ENCODE measurements at regions not wholly inside any gene's neighbourhood (a gene's known extent, or its start where the extent isn't known, plus 50 kb on each side); places are given as distances from the start of the nearest gene placed in this dataset.
"Not testable (repeated sequence)": the region's sequence is repeated elsewhere in the genome, so short reads cannot be mapped to it uniquely, and the experiment has no call there.

DNA sequence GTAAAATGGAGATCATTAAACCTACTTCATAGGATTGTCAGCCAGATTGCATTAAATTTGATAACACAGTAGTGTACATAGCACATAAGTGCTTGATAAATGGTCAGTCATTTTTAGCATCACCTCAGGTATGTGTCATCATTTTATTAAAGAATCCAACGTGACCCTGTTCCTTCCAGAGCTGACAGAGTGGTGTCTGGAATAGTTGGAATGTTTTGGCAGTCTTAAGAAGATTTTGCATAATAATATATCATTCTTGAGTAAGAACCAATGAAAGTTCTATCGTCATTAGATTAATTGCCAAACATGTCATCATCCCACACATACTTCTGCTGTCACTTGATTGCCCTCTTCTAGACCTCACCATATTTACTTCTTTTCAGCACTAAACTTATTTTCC is 451.4 kb upstream of the POM121L12 start:
- H3K36me3 Mint-ChIP-seq = no peaks in the 10 kb centered on the region
- POLR2A ChIA-PET = no interaction called here
- no peaks in the 10 kb centered on the region for H3K36me3 ChIP-seq (ENCODE audit: insufficient read depth, low read length)
- no peaks in the 10 kb centered on the region for H3K4me1 ChIP-seq (ENCODE audit: insufficient read depth, low read length)
- H3K4me3 ChIP-seq (ENCODE audit: low read length) = no peak overlapping the region
- H3K27me3 Mint-ChIP-seq = no peaks in the 10 kb centered on the region
- H3K27ac ChIP-seq (ENCODE audit: low read depth, low read length) = no peak overlapping the region
- H3K4me1 Mint-ChIP-seq = no peaks in the 10 kb centered on the region
- H3K27ac Mint-ChIP-seq = no peak overlapping the region
- H3K27me3 ChIP-seq (ENCODE audit: insufficient read depth, low read length, poor library complexity, severe bottlenecking) = no peaks in the 10 kb centered on the region
- no peak for DNase-seq
- CTCF ChIA-PET = no interaction called here
- H3K9me3 Mint-ChIP-seq = peaks cover 16 to 33% (median 21%) of the 10 kb centered on the region in 5 donors
- H3K4me3 Mint-ChIP-seq = no peak overlapping the region
- no peaks in the 10 kb centered on the region for H3K9me3 ChIP-seq (ENCODE audit: low read length)

DNA sequence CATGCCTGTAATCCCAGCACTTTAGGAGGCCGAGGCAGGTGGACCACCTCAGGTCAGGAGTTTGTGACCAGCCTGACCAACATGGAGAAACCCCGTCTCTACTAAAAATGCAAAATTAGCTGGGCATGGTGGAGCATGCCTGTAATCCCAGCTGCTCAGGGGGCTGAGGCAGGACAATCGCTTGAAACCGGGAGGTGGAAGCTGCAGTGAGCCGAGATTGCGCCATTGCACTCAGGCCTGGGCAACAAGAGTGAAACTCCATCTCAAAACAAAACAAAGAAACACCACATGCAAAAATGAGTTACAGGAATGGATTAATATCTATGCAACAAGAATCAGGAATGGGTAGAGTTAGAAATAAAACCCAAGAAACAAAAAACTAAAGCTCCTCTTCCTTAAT is 462.3 kb upstream of the POM121L12 start:
- not testable (repeated sequence) for H3K36me3 Mint-ChIP-seq, H3K4me3 Mint-ChIP-seq

DNA sequence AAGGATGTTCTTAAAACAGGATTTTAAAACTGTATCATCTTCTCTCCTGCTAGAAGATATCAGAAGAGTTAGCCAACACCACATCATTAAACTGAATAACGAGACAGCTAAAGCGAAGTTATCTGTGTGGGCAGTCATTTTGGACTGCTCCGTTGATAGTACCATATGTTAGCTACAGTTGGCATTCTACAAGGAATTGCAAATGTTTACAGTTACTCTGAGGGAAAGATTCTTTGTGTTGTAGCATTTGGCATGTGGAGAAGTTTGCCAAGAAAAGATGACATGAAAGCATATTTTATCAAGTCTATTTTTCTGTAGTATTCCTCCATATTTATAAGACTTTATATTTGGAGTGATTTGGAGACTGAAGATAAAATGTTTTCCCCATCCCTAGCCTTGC is 464.4 kb upstream of the POM121L12 start:
- H3K27ac Mint-ChIP-seq = no peak overlapping the region
- no peak for DNase-seq
- no peaks in the 10 kb centered on the region for H3K27me3 Mint-ChIP-seq
- no peaks in the 10 kb centered on the region for H3K36me3 Mint-ChIP-seq
- Histone ChIP-seq H3K4me1 (ENCODE audit: insufficient read depth, low read length) (no peaks in the 10 kb centered on the region), H3K9me3 (ENCODE audit: low read length) (no peaks in the 10 kb centered on the region), H3K27me3 (ENCODE audit: insufficient read depth, low read length, poor library complexity, severe bottlenecking) (no peaks in the 10 kb centered on the region), H3K36me3 (ENCODE audit: insufficient read depth, low read length) (no peaks in the 10 kb centered on the region), H3K27ac (ENCODE audit: low read depth, low read length) (no peak overlapping the region), H3K4me3 (ENCODE audit: low read length) (no peak overlapping the region)
- H3K9me3 Mint-ChIP-seq = peaks cover 0 to 29% (median 9%) of the 10 kb centered on the region in 5 donors
- ChIA-PET CTCF (no interaction called here), POLR2A (no interaction called here)
- H3K4me1 Mint-ChIP-seq = no peaks in the 10 kb centered on the region
- H3K4me3 Mint-ChIP-seq = no peak overlapping the region

More for the DNA sequence above, 462.3 kb upstream of the POM121L12 start:
- H3K4me1 ChIP-seq (ENCODE audit: insufficient read depth, low read length); CTCF ChIA-PET; H3K9me3 ChIP-seq (ENCODE audit: low read length); POLR2A ChIA-PET; H3K27ac Mint-ChIP-seq; H3K4me1 Mint-ChIP-seq; H3K27ac ChIP-seq (ENCODE audit: low read depth, low read length); H3K27me3 Mint-ChIP-seq; H3K27me3 ChIP-seq (ENCODE audit: insufficient read depth, low read length, poor library complexity, severe bottlenecking); H3K36me3 ChIP-seq (ENCODE audit: insufficient read depth, low read length); H3K4me3 ChIP-seq (ENCODE audit: low read length); DNase-seq: not testable (repeated sequence)
- peaks cover 2 to 30% (median 10%) of the 10 kb centered on the region in 5 donors for H3K9me3 Mint-ChIP-seq

DNA sequence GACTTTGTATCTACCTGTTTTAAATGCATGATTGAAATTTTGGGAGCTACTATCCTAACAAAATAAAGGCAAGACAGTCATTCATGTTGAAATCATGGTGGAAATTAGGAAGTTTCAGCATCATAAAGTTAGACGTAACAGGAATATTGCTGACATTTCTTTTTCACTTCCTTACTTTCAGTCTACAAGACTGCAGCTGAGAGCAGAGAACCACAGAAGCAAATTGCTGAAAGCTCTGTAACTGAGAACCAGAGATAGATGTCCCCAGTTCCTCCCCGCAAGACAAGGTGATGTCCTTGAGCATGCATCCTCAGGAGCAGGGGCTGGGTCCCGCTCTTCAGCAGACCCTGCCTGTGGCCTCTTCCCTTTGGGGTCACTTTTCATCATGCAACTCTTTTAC is 466.3 kb upstream of the POM121L12 start:
- Histone ChIP-seq H3K9me3 (ENCODE audit: low read length) (no peaks in the 10 kb centered on the region), H3K4me1 (ENCODE audit: insufficient read depth, low read length) (no peaks in the 10 kb centered on the region), H3K27me3 (ENCODE audit: insufficient read depth, low read length, poor library complexity, severe bottlenecking) (no peaks in the 10 kb centered on the region), H3K4me3 (ENCODE audit: low read length) (no peak overlapping the region), H3K36me3 (ENCODE audit: insufficient read depth, low read length) (no peaks in the 10 kb centered on the region), H3K27ac (ENCODE audit: low read depth, low read length) (no peak overlapping the region)
- Mint-ChIP-seq H3K4me3 (no peak overlapping the region), H3K27ac (no peak overlapping the region), H3K9me3 (peaks cover 0 to 29% (median 8%) of the 10 kb centered on the region in 5 donors), H3K27me3 (no peaks in the 10 kb centered on the region), H3K36me3 (no peaks in the 10 kb centered on the region), H3K4me1 (no peaks in the 10 kb centered on the region)
- ChIA-PET POLR2A (no interaction called here), CTCF (no interaction called here)
- no peak for DNase-seq

DNA sequence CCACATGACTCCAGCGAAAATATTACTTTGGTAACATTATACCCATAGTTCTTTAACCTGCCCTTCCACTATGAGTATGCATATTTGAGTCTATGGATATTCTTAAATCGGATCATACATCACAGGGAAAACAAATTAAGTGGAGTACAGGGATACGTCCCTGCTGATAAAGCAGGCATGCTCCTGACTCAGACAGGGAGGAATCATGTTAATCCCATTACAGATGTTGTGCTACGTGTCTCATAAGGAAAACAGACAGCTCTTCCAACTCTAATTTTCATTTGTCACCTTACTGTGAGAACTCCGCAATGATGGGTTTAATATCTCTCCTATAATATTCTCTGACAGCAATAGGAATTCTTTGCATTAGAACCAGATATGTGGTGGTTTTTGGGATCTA is 469.5 kb upstream of the POM121L12 start:
- Mint-ChIP-seq H3K27me3 (no peaks in the 10 kb centered on the region), H3K36me3 (no peaks in the 10 kb centered on the region), H3K9me3 (peaks cover 9 to 29% (median 16%) of the 10 kb centered on the region in 5 donors), H3K4me1 (no peaks in the 10 kb centered on the region), H3K27ac (no peak overlapping the region), H3K4me3 (no peak overlapping the region)
- Histone ChIP-seq H3K36me3 (ENCODE audit: insufficient read depth, low read length) (no peaks in the 10 kb centered on the region), H3K9me3 (ENCODE audit: low read length) (no peaks in the 10 kb centered on the region), H3K27me3 (ENCODE audit: insufficient read depth, low read length, poor library complexity, severe bottlenecking) (no peaks in the 10 kb centered on the region), H3K4me1 (ENCODE audit: insufficient read depth, low read length) (no peaks in the 10 kb centered on the region), H3K4me3 (ENCODE audit: low read length) (no peak overlapping the region), H3K27ac (ENCODE audit: low read depth, low read length) (no peak overlapping the region)
- ChIA-PET CTCF (no interaction called here), POLR2A (no interaction called here)
- DNase-seq = no peak

DNA sequence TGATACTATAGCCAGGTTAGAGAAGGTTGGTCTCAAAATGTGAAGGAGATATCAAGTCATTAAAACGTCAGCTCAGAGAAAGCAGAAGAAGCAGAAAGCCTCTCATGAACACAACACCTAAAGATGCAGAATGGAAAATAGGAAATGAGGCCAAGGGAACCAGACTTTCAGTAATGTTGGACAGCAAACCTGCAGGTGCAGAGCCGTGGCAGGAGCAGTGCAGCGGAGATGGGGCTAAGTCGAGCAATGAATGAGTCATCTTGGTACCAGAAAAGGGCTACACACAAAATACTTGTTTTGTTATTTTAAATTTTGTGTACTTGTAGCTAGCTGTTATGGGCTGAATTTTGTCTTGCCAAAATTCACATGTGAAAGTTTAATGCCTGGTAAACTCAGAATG is 479.6 kb upstream of the POM121L12 start:
- Histone ChIP-seq H3K27me3 (ENCODE audit: insufficient read depth, low read length, poor library complexity, severe bottlenecking) (no peaks in the 10 kb centered on the region), H3K4me3 (ENCODE audit: low read length) (no peak overlapping the region), H3K9me3 (ENCODE audit: low read length) (no peaks in the 10 kb centered on the region), H3K4me1 (ENCODE audit: insufficient read depth, low read length) (no peaks in the 10 kb centered on the region), H3K36me3 (ENCODE audit: insufficient read depth, low read length) (no peaks in the 10 kb centered on the region), H3K27ac (ENCODE audit: low read depth, low read length) (no peak overlapping the region)
- no peaks in the 10 kb centered on the region for H3K4me1 Mint-ChIP-seq
- H3K36me3 Mint-ChIP-seq = no peaks in the 10 kb centered on the region
- H3K27ac Mint-ChIP-seq = no peak overlapping the region
- no peak for DNase-seq
- CTCF ChIA-PET = no interaction called here
- peaks cover 10 to 40% (median 13%) of the 10 kb centered on the region in 5 donors for H3K9me3 Mint-ChIP-seq
- H3K4me3 Mint-ChIP-seq = no peak overlapping the region
- POLR2A ChIA-PET = no interaction called here
- H3K27me3 Mint-ChIP-seq = no peaks in the 10 kb centered on the region

DNA sequence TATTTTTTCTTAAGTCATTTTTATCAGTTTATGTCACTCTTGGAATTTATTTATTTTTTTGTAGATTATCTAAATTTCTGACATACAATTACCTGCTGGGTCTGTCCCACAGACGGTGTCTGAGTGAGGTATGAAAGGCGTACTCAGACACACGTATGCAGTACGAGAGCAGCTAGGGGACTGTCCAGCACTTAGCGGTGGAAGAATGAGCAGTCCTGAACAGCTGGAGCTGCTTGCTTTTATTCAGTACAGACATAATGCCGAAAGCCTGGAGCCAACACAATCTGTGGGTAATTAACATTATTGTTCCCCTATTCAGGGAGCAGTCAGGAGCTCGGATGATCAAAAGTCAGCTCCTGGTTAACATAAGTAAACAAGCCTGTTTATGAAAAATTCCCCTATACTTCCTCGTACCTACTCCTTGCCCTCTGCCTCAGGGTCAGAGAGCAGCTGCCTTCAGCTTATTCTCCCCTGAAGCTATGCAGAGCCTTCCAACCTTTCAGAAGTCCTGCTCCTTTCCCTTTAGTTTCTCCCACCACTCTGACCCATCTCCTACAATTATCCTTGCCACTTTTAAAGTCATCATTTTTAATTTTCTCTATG is 488.0 kb upstream of the POM121L12 start:
- no peaks in the 10 kb centered on the region for H3K4me1 Mint-ChIP-seq
- H3K27me3 Mint-ChIP-seq = no peaks in the 10 kb centered on the region
- Histone ChIP-seq H3K9me3 (ENCODE audit: low read length) (no peaks in the 10 kb centered on the region), H3K4me3 (ENCODE audit: low read length) (no peak overlapping the region), H3K4me1 (ENCODE audit: insufficient read depth, low read length) (no peaks in the 10 kb centered on the region), H3K27me3 (ENCODE audit: insufficient read depth, low read length, poor library complexity, severe bottlenecking) (no peaks in the 10 kb centered on the region), H3K27ac (ENCODE audit: low read depth, low read length) (no peak overlapping the region), H3K36me3 (ENCODE audit: insufficient read depth, low read length) (no peaks in the 10 kb centered on the region)
- CTCF ChIA-PET = no interaction called here
- H3K36me3 Mint-ChIP-seq = no peaks in the 10 kb centered on the region
- H3K4me3 Mint-ChIP-seq = no peak overlapping the region
- POLR2A ChIA-PET = no interaction called here
- peaks cover 5 to 39% (median 13%) of the 10 kb centered on the region in 5 donors for H3K9me3 Mint-ChIP-seq
- DNase-seq = no peak
- H3K27ac Mint-ChIP-seq = no peak overlapping the region

DNA sequence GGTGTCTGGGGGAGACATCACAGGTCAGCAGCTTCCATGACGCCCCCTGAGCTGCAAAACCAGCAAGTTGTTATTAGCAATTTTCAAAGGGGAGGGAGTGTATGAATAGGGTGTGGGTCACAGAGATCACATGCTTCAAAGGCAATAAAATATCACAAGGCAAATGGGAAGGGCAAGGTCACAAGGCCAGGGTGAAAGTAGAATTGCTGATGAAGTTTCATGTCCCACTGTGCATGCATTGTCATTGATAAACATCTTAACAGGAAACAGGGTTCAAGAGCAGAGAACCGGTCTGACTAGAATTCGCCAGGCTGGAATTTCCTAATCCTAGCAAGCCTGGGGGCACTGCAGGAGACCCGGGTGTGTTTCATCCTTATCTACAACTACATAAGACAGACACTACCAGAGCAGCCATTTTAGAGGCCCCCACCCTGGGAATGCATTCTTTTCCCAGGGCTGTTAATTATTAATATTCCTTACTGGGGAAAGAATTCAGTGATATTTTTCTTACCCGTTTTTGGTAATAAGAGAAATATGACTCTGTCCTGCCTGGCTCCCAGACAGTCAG is 494.2 kb upstream of the POM121L12 start:
- H3K27ac ChIP-seq (ENCODE audit: low read depth, low read length); POLR2A ChIA-PET; H3K36me3 Mint-ChIP-seq; H3K27ac Mint-ChIP-seq; DNase-seq; CTCF ChIA-PET; H3K4me1 Mint-ChIP-seq; H3K4me3 Mint-ChIP-seq; H3K27me3 ChIP-seq (ENCODE audit: insufficient read depth, low read length, poor library complexity, severe bottlenecking); H3K27me3 Mint-ChIP-seq; H3K36me3 ChIP-seq (ENCODE audit: insufficient read depth, low read length); H3K9me3 ChIP-seq (ENCODE audit: low read length); H3K4me1 ChIP-seq (ENCODE audit: insufficient read depth, low read length); H3K4me3 ChIP-seq (ENCODE audit: low read length): not testable (repeated sequence)
- H3K9me3 Mint-ChIP-seq = peaks cover 2 to 40% (median 11%) of the 10 kb centered on the region in 5 donors

DNA sequence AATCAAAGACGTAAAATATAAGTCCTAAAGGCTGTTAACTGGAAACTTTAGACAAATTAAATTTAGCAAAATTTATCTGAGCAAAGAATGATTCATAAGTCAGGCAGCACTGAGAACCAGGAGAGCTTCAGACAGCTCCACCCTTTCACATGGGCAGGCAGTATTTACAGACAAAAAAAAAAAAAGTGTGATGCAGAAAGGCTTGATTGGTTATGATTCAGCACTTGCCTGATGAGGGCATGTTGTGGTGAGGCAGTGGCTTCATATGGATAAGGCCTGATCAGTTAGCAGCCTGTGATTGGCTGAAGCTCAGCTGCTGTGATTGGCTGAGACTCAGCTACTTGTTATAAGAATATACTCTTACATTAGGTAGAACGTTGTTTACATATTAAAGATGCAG is 495.4 kb upstream of the POM121L12 start:
- no peak overlapping the region for H3K27ac ChIP-seq (ENCODE audit: low read depth, low read length)
- Mint-ChIP-seq H3K4me1 (no peaks in the 10 kb centered on the region), H3K4me3 (no peak overlapping the region), H3K36me3 (no peaks in the 10 kb centered on the region), H3K27ac (no peak overlapping the region), H3K27me3 (no peaks in the 10 kb centered on the region), H3K9me3 (peaks cover 1 to 39% (median 11%) of the 10 kb centered on the region in 5 donors)
- no peak overlapping the region for H3K4me3 ChIP-seq (ENCODE audit: low read length)
- CTCF ChIA-PET = no interaction called here
- H3K27me3 ChIP-seq (ENCODE audit: insufficient read depth, low read length, poor library complexity, severe bottlenecking) = no peaks in the 10 kb centered on the region
- no peaks in the 10 kb centered on the region for H3K9me3 ChIP-seq (ENCODE audit: low read length)
- H3K36me3 ChIP-seq (ENCODE audit: insufficient read depth, low read length) = no peaks in the 10 kb centered on the region
- POLR2A ChIA-PET = no interaction called here
- no peak for DNase-seq
- no peaks in the 10 kb centered on the region for H3K4me1 ChIP-seq (ENCODE audit: insufficient read depth, low read length)

Measured in CD8-positive, alpha-beta memory T cell (primary cell).